B cell (primary cell): ENCODE measurements at regions not wholly inside any gene's neighbourhood (a gene's known extent, or its start where the extent isn't known, plus 50 kb on each side); places are given as distances from the start of the nearest gene placed in this dataset.

Source experiments
- ATAC-seq: fragments of 200-7000 bp; cut with Tn5 transposase; one replicate; pipeline ENCODE4 v1.10.0; 2021; ENCODE audit warnings: low read depth, mild to moderate bottlenecking, moderate number of reproducible peaks, moderate library complexity
- CTCF ChIA-PET: fragments of 350-600 bp; sonication (Branson Sonifier 250); formaldehyde crosslinking; loops from one replicate; lab custom pipeline; 2021; ENCODE audit warnings: antibody characterized with exemption, inconsistent platforms; lab: Charles Lee
- POLR2A ChIA-PET: fragments of 350-600 bp; sonication (Branson Sonifier 250); formaldehyde crosslinking; loops from one replicate; lab custom pipeline; 2021; ENCODE audit warnings: antibody characterized with exemption; lab: Charles Lee
- DNase-seq: peaks from one replicate; pipeline ENCODE4 v3.0.0; 2013
- H2AFZ ChIP-seq: 2 replicates; pipeline ENCODE4 v1.6.1; 2012; ENCODE audit warnings: mild to moderate bottlenecking, low read depth, low read length; ENCODE audit not compliant: insufficient read depth, poor library complexity, severe bottlenecking
- H3K27ac ChIP-seq, 2 donors: 1 replicate in 1 of 2; 2 replicates in 1 of 2; pipeline ENCODE4 v1.5.1; 2012 to 2013; ENCODE audit warnings: low read length in 2 of 2, mild to moderate bottlenecking in 2 of 2, moderate library complexity in 1 of 2
- H3K27me3 ChIP-seq, 4 experiments: fragments of 200-600 bp in 1 of 4; sonication (generic) in 1 of 4; replicated peaks in 1 of 4; 1 replicate in 2 of 4; 2 replicates in 2 of 4; pipeline versions ENCODE4 v1.6.1 to v1.7.0; 2013 to 2016; ENCODE audit warnings: low read length in 3 of 4, mild to moderate bottlenecking in 2 of 4, mixed read lengths in 1 of 4, moderate library complexity in 1 of 4; ENCODE audit not compliant: insufficient read depth in 4 of 4, control insufficient read depth in 3 of 4; ENCODE audit errors: control extremely low read depth in 1 of 4
- H3K36me3 ChIP-seq, 2 experiments: replicated peaks in 1 of 2; 1 replicate in 1 of 2; 2 replicates in 1 of 2; pipeline versions ENCODE4 v1.6.1 to v1.7.1; 2013; ENCODE audit warnings: low read length in 1 of 2; ENCODE audit not compliant: insufficient read depth in 2 of 2, control insufficient read depth in 1 of 2; ENCODE audit errors: control extremely low read depth in 1 of 2, extremely low read depth in 1 of 2
- H3K4me1 ChIP-seq, 2 donors: fragments of 200-600 bp in 1 of 2; sonication (generic) in 1 of 2; 1 replicate in 1 of 2; 2 replicates in 1 of 2; pipeline versions ENCODE4 v1.5.1 to v1.6.1; 2013 to 2017; ENCODE audit warnings: low read length in 2 of 2; ENCODE audit not compliant: control insufficient read depth in 2 of 2, insufficient read depth in 2 of 2
- H3K4me2 ChIP-seq: replicated peaks from 2 replicates; pipeline ENCODE3; 2012; ENCODE audit warnings: mild to moderate bottlenecking, low read depth, low read length; ENCODE audit not compliant: poor library complexity, severe bottlenecking
- H3K4me3 ChIP-seq, 5 experiments: fragments of 200-600 bp in 1 of 5; sonication (generic) in 1 of 5; 1 replicate in 3 of 5; 2 replicates in 2 of 5; pipeline versions ENCODE4 v1.5.1 to v1.7.0; 2011 to 2016; ENCODE audit warnings: low read length in 4 of 5, mild to moderate bottlenecking in 4 of 5, low read depth in 2 of 5, control low read depth in 1 of 5, moderate library complexity in 1 of 5; ENCODE audit not compliant: insufficient read depth in 1 of 5; ENCODE audit errors: control extremely low read depth in 1 of 5, extremely low read depth in 1 of 5
- H3K79me2 ChIP-seq: fragments of 200-600 bp; sonication (generic); one replicate; pipeline ENCODE4 v1.6.0; 2016; ENCODE audit warnings: low read length; ENCODE audit not compliant: control insufficient read depth, insufficient read depth
- H3K9ac ChIP-seq: fragments of 200-600 bp; sonication (generic); 2 replicates; pipeline ENCODE4 v1.6.1; 2017; ENCODE audit warnings: mild to moderate bottlenecking, low read length, moderate library complexity
- H3K9me3 ChIP-seq, 3 donors: one replicate each; pipeline versions ENCODE4 v1.6.1 to v1.7.1; 2013; ENCODE audit warnings: low read length in 2 of 3; ENCODE audit not compliant: control insufficient read depth in 2 of 3, insufficient read depth in 1 of 3; ENCODE audit errors: control extremely low read depth in 1 of 3
- H4K20me1 ChIP-seq: 2 replicates; pipeline ENCODE4 v1.6.0; 2012; ENCODE audit warnings: mild to moderate bottlenecking, low read length; ENCODE audit not compliant: insufficient read depth, control insufficient read depth, poor library complexity, severe bottlenecking
- H3K27ac Mint-ChIP-seq: one replicate; pipeline ENCODE4 v1.8.0; 2021; ENCODE audit warnings: mixed read lengths
- H3K27me3 Mint-ChIP-seq: one replicate; pipeline ENCODE4 v1.8.0; 2021; ENCODE audit warnings: mixed read lengths
- H3K4me1 Mint-ChIP-seq: one replicate; pipeline ENCODE4 v1.8.0; 2021; ENCODE audit warnings: mixed read lengths
- H3K4me3 Mint-ChIP-seq: one replicate; pipeline ENCODE4 v1.8.0; 2021; ENCODE audit warnings: mixed read lengths
- H3K9me3 Mint-ChIP-seq: one replicate; pipeline ENCODE4 v1.8.0; 2022; ENCODE audit warnings: mixed read lengths; ENCODE audit not compliant: insufficient read depth
- EZH2 ChIP-seq: IDR thresholded peaks from 2 replicates; pipeline ENCODE4 v1.6.1; 2012; ENCODE audit warnings: borderline replicate concordance, low read depth, mild to moderate bottlenecking, moderate library complexity, low read length; ENCODE audit not compliant: insufficient read depth, poor library complexity, severe bottlenecking
- WGBS: methylation state at CpG from one replicate; pipeline ENCODE4 v1.1.5; 2013; ENCODE audit warnings: missing lambda C conversion rate; ENCODE audit not compliant: insufficient coverage; 5-methylcytosine and 5-hydroxymethylcytosine counted together
- intact Hi-C: fragments of 100-400 bp; cut with micrococcal nuclease; formaldehyde crosslinking; loops from one replicate; pipeline ENCODE4 v1.10.0; 2022
- TF ChIP-seq, protein P1 (sequence below): fragments of 200-600 bp; IDR thresholded peaks from one replicate; pipeline ENCODE4 v1.8.0; 2022; ENCODE audit warnings: antibody characterized with exemption, mild to moderate bottlenecking

- no peak overlapping the region for H3K27ac ChIP-seq
- POLR2A ChIA-PET: no interaction called here
- no peak overlapping the region for H2AFZ ChIP-seq
Observed at GRCh38 chr18:65661391-65661790, 89.4 kb upstream of the CDH7 start.

DNA sequence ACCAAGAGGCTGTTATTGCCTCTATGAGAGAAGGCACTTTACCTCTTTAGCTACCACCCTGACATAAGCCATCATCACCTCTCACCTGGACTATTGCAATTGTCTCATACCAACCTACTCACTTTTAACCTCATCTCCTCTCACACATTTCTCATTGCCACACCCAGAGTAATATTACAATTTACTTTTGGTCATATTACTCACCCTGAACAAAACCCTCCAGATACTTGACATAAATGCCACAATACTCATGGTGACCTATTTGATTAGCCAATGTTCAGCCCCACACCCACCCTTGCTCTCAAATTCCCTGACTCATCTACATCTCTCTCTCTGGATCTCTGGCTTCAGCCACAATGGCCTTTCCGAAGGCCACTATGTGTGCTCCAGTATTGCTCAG is 90.9 kb upstream of the CDH7 start:
- no peaks in the 10 kb centered on the region for H3K4me1 Mint-ChIP-seq
- Histone ChIP-seq H2AFZ (no peak overlapping the region), H3K9ac (no peak overlapping the region), H3K4me2 (no peak overlapping the region), H4K20me1 (no peaks in the 10 kb centered on the region), H3K27me3 (no peaks in the 10 kb centered on the region), H3K4me1 (no peaks in the 10 kb centered on the region), H3K4me3 (no peak overlapping the region), H3K9me3 (no peaks in the 10 kb centered on the region), H3K27ac (no peak overlapping the region), H3K79me2 (no peaks in the 10 kb centered on the region), H3K36me3 (no peaks in the 10 kb centered on the region)
- ATAC-seq: no peak
- no peak for DNase-seq
- WGBS: 94% methylated on average over 1 of the region's 1 CpG
- no peaks in the 10 kb centered on the region for H3K27me3 Mint-ChIP-seq
- CTCF ChIA-PET: no interaction called here
- TF ChIP-seq, protein P1, sequence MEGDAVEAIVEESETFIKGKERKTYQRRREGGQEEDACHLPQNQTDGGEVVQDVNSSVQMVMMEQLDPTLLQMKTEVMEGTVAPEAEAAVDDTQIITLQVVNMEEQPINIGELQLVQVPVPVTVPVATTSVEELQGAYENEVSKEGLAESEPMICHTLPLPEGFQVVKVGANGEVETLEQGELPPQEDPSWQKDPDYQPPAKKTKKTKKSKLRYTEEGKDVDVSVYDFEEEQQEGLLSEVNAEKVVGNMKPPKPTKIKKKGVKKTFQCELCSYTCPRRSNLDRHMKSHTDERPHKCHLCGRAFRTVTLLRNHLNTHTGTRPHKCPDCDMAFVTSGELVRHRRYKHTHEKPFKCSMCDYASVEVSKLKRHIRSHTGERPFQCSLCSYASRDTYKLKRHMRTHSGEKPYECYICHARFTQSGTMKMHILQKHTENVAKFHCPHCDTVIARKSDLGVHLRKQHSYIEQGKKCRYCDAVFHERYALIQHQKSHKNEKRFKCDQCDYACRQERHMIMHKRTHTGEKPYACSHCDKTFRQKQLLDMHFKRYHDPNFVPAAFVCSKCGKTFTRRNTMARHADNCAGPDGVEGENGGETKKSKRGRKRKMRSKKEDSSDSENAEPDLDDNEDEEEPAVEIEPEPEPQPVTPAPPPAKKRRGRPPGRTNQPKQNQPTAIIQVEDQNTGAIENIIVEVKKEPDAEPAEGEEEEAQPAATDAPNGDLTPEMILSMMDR: no peak
- no peaks in the 10 kb centered on the region for H3K9me3 Mint-ChIP-seq
- POLR2A ChIA-PET: no interaction called here
- no peak overlapping the region for H3K4me3 Mint-ChIP-seq
- no peak overlapping the region for H3K27ac Mint-ChIP-seq
- intact Hi-C loops: no loop called here

More at GRCh38 chr18:65661391-65661790, 89.4 kb upstream of the CDH7 start:
- Mint-ChIP-seq H3K4me3 (no peak overlapping the region), H3K9me3 (no peaks in the 10 kb centered on the region), H3K27ac (no peak overlapping the region), H3K27me3 (no peaks in the 10 kb centered on the region), H3K4me1 (no peaks in the 10 kb centered on the region)
- 73% methylated on average over 1 of the region's 1 CpG for WGBS
- H4K20me1 ChIP-seq: no peaks in the 10 kb centered on the region
- no peaks in the 10 kb centered on the region for H3K27me3 ChIP-seq
- no peaks in the 10 kb centered on the region for H3K79me2 ChIP-seq
- intact Hi-C loops: no loop called here
- H3K4me1 ChIP-seq: no peaks in the 10 kb centered on the region
- no peaks in the 10 kb centered on the region for H3K9me3 ChIP-seq
- ATAC-seq (no peak), DNase-seq (no peak)
- no peak overlapping the region for H3K4me3 ChIP-seq
- H3K4me2 ChIP-seq: no peak overlapping the region
- TF ChIP-seq, protein P1: no peak
- no peak for TF ChIP-seq EZH2
- H3K36me3 ChIP-seq: no peaks in the 10 kb centered on the region
- no peak overlapping the region for H3K9ac ChIP-seq
- CTCF ChIA-PET: no interaction called here
